HPDE6-E6E7 (cell line): ENCODE measurements at regions not wholly inside any gene's neighbourhood (a gene's known extent, or its start where the extent isn't known, plus 50 kb on each side); places are given as distances from the start of the nearest gene placed in this dataset.

Source experiments
- DNase-seq: peaks from one replicate; pipeline ENCODE4 v3.0.0; 2011; ENCODE audit warnings: missing footprints; ENCODE audit errors: extremely low spot score

DNA sequence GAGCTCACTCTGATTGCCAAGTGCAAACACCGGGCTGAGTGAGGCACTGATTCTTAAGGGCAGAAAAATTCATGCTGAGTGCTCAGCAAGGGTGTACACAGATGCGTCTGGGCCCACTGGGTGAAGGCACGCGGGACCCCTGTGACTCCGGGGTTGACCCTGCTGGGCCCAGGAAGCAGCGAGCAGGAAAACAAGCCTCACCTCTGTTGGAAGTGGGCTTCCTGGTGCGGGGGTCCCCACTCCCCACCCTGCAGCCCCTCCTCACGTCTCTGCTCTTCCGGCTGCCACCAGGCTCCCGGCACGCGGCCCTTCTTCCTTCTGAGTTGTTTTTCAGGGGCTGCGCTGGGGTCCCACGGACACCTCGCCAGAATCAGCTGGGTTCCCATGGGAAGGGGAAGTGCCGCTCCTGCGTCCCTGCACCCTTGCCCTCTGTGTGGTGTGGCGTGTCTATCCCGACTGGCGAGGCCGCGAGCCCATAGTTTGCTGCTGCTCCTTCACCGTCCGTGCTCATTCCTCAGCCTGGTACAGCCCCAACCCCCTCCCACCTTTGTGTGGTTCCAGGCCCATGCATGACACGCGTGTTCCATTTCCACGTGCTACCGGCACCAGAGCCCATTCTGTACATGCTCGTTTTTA lies 80.6 kb upstream of the BHLHE23 start:
- no peak for DNase-seq

DNA sequence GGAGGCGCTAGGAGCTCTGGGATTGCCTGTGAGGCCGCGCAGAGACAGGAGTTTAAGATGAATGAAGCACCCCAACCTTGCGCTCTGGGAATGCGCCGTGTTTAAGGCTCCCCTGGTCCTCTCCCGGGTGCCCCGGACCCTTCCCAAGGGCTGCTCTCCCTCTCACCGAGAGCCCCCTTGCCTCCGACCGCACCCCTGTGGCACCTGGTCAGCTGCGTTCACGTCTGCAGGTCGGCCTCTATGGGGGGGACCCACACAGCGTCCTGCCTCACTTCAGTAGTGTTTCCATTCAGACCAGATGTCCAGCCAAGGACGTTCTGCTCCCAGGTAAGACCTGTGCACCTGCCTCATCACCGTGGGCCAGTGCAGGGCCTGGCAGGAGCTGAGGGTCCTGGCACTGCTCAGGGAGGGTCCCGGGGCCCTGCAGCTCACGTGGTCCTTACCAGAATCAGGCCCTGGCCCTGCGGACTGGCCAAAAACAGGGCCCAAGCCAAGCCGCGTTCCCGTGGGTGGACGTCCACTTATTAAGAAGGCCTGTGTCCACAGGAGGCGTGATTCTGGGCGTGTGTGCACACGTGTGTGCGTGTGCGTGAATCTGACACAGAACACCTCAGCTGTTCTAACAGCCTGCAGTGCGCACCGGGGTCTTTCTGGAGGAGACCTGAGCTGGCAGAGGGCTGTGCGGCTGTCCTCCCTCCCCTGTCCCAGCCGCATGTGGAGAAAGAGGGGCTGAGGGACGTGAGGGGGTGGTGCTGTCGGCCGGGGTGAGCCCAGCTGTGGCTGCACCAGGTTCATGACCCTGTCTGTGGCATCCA lies 79.9 kb upstream of the BHLHE23 start:
- DNase-seq: no peak

DNA sequence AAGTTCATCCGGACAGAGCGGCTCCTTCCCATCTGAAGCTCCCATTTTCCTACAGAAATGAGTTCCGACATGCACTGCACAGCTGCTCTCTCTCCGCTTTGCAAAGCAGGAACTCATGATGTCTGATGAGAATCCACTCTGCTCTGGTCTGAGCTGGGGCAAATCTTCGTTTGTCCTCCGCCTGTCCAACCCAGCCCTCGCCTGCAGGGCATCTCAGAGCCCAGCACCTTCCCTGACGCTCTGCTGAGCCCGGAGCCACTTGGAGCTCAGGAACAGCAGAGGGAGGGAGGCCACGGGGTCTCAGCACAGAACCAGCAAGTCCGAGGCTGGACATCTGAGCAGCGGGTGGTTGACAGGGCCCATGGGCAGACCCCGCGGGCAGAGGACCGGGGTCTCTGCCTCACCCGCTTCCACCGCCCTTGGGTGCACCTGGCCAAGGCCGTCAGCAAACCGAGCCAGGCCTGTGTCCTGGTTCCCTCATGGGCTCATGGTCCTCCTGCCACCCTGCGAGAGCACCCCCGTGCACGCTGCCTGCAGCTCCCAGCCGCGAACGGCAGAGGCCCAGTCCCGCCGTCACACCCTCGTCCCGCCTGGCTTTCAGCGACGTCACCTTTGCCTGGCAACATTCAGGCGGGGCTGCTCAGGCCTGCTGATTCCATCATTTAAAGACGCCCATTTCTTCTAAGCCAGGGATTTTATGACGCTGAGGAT lies 78.5 kb upstream of the BHLHE23 start:
- DNase-seq: no peak

GRCh38 chr20:63084563-63084927 lies 77.8 kb upstream of the BHLHE23 start:
- DNase-seq: no peak

DNA sequence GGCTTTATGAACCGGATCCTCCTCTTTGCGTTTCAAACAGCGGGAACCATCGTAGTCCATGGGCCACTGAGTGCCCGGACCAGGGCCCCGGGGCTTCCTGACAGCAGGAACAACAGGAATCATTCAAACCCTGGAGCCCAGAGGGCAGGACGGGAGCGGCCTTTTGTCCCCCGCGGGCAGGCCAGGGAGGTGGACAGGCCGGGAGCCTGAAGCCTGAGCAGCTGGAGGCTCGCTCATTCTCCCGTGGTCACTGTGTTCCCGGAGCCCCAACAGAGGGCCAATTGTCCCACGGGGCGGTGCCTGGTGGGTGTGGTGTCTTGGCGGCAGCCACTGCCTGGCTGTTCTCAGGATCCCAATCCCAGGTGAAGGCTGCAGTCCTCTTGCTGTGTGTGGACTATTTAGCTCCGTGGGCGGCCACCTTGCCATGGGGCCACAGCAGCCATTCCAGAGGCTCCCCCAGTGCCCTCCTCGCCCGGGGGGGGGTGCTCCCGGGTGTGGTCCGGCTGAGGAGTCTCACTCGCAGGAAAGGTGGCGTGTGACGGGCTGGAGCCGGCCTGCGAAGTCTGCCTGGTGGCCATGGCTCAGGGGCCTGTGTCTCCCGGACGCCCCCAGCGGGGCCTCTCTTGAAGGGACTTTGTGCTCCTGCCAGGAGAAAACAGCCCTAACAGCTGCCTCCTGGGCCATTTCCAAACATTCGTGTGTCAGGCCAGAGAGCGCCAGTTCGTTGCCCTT lies 77.2 kb upstream of the BHLHE23 start:
- no peak for DNase-seq

DNA sequence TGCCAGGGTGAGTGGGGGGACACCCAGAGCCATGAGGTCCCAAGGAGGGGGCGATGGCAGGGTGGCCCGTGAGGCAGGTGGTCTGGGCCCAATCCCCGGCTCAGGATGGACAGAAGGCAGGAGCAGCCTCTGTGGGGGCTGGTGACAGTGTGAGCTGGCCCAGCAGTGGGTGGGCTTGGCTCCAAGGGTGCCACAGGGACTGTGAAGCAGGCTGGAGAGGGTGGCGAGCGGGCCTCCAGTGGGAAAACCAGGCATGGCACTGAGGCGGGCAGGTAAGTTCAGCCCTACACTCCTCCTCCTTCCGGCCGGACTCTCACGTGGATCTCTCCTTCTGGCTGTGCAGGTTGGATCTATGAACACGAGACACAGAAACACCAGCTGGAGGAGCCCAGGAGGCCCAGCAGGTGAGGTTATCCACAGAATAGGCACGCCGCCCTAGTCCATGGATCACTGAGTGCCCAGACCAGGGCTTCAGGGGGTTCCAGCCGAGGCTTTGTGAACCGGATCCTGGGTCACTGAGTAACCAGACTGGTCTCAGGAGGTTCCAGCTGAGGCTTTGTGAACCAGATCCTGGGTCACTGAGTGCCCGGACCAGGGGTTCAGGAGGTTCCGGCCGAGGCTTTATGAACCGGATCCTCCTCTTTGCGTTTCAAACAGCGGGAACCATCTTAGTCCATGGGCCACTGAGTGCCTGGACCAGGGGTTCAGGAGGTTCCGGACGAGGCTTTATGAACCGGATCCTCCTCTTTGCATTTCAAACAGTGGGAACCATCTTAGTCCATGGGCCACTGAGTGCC lies 76.4 kb upstream of the BHLHE23 start:
- DNase-seq: no peak

GRCh38 chr20:63082308-63082938 lies 75.7 kb upstream of the BHLHE23 start:
- DNase-seq: peak; percentile 76

- DNase-seq: no peak
Measured at GRCh38 chr20:63081831-63082230, 75.1 kb upstream of the BHLHE23 start.

DNA sequence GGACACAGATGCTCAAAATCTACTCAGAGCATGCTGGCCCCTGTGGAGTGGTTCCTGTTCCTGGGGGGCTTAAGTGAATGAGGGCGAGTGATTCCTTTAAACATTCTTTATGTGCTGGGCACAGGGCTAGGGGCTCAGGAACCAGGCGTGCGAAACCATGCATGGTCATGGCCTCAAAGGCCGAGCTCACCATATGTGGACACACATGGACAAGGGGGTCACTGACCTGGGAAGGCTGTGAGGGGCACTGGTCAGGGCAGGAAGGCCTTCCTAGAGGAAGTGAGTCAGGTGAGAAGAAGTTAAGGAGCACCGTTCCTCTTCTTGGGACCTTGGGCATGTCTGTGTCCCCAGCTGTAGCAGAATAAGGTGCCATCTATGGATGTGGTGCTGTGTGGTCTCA lies 74.6 kb upstream of the BHLHE23 start:
- no peak for DNase-seq

DNA sequence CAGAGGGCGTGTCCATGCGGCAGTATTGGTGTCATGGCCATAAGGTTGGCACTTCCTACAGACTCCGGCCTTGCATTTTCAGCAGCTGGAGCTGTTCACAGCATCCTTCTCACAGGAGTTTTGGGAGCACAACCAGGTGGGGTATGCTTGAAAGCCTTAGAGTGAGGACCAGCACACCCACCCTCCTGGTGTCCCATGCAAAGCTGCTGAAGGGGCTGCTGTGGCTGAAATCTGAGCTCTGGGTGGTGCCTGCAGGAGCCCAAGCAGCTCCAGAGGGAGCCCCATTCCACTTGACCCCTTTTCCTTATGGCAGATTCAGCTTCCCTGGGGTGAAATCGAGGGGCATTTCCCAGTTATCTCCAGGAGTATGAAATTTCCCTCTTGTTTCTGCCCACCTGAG lies 74.0 kb upstream of the BHLHE23 start:
- DNase-seq: no peak

- no peak for DNase-seq
Measured at GRCh38 chr20:63080411-63080810, 73.6 kb upstream of the BHLHE23 start.

DNA sequence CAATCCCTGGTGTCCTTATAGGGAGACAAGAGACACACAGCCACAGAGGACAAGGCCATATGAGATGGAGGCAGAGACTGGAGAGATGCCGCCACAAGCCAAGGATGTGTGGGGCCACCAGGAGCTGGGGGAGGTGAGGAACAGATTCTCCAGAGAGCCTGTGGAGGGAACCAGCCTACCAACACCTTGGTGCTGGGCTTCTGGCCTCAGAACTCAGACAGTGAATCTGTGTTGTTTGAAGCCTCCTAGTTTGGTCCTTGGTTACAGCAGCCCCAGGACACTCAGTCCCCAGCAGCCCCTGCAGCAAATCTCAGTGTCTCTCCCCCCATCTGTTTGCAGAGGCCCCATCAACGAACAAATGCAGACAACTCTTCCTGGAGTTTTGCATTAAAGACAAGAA lies 73.2 kb upstream of the BHLHE23 start:
- DNase-seq: no peak

- DNase-seq: no peak
Measured at GRCh38 chr20:63077705-63078104, 70.9 kb upstream of the BHLHE23 start.

DNA sequence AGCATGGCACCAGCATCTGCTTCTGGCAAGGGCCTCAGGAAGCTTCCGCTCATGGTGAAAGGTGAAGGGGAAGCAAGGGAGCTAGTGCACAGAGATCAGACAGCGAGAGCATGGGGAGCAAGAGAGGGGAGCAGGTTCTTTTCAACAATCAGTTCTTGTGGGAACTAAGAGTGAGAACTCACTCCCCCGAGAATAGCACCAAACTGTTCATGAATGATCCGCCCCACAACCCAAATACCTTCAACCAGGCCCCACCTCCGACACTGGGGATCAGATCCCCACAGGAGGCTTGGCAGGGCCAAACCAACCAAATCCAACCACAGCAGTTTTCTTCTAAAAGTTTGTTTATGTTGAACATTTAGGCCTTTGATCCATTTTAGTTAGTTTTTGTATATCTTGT lies 69.7 kb upstream of the BHLHE23 start:
- DNase-seq: no peak

DNA sequence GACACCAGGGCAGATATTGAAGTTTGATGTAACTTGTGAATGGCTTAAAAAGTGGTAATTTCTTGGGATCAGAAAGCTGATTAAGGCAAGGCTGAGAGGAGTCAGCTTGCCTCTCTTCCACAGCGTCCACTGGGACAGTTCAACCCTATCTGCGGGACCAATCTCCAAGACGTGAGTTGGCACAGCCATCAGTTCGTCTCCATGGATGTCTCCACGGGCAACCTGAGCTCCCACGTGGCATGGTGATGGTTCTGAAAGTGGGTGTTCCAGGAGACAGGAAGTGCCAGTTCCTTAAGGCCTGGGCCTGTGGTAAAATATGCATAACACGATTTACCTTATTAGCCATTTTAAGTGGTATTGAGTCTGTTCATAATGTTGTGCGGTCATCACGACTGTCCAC lies 67.9 kb upstream of the BHLHE23 start:
- no peak for DNase-seq

- DNase-seq: no peak
Measured at GRCh38 chr20:63074182-63074581, 67.4 kb upstream of the BHLHE23 start.

- DNase-seq: no peak
Measured at GRCh38 chr20:63073738-63074065, 66.9 kb upstream of the BHLHE23 start.

- no peak for DNase-seq
Measured at GRCh38 chr20:63072991-63073737, 66.4 kb upstream of the BHLHE23 start.

DNA sequence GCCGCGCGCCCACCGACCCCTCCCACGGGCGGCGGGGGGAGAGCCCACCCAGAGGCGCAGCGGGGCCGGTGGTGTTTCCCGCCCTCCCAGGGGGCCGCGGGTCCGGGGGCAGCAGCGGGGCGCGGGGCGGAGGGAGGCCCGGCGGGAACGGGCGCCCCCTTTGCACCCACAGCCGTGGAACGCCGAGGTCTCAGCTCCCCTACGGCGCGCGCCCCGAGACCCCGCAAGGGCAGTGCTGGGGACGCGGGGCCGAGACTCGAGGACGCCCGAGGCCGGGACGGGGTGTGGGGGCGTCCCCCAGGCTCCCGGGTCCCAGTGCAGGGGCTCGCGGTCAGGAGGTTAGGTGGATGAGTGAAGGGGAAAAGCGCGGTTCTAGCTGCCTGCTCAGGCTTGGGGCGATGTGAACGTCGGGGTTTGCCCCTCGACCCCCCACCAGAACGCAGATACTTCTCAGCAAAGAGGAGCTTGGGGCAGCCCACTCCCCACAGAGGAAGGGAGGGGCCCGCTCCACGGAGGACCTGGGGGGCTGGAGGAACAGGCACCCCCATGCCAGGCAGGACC lies 65.5 kb upstream of the BHLHE23 start:
- DNase-seq: no peak

GRCh38 chr20:63071541-63072181 lies 64.9 kb upstream of the BHLHE23 start:
- no peak for DNase-seq
